ENCODE measurements at regions not wholly inside any gene's neighbourhood (a gene's known extent, or its start where the extent isn't known, plus 50 kb on each side); places are given as distances from the start of the nearest gene placed in this dataset.

- Mint-ChIP-seq H3K4me1 (ENCODE audit: unreplicated experiment) (peaks cover 16% of the 10 kb centered on the region), H3K27ac (ENCODE audit: unreplicated experiment) (no peak overlapping the region), H3K4me3 (ENCODE audit: unreplicated experiment) (no peak overlapping the region), H3K36me3 (ENCODE audit: unreplicated experiment) (no peaks in the 10 kb centered on the region), H3K9me3 (ENCODE audit: unreplicated experiment) (peaks cover 7% of the 10 kb centered on the region), H3K27me3 (ENCODE audit: unreplicated experiment) (peaks cover 2% of the 10 kb centered on the region)
- TF ChIP-seq CTCF (IDR thresholded peaks at IDR 0.05), result no peak
- DNase-seq (ENCODE audit: extremely low spot score, unreplicated experiment), result no peak
These were observed 127.3 kb downstream of the ATP23 start for GRCh38 chr12:58068706-58069105.

GRCh38 chr12:58069268-58069963, 128.0 kb downstream of the ATP23 start:
- Mint-ChIP-seq H3K27ac (ENCODE audit: unreplicated experiment) (peak overlapping the region; percentile 54), H3K4me1 (ENCODE audit: unreplicated experiment) (peaks cover 16% of the 10 kb centered on the region), H3K36me3 (ENCODE audit: unreplicated experiment) (no peaks in the 10 kb centered on the region), H3K9me3 (ENCODE audit: unreplicated experiment) (peaks cover 12% of the 10 kb centered on the region), H3K27me3 (ENCODE audit: unreplicated experiment) (peaks cover 2% of the 10 kb centered on the region), H3K4me3 (ENCODE audit: unreplicated experiment) (no peak overlapping the region)
- DNase-seq (ENCODE audit: extremely low spot score, unreplicated experiment), result no peak
- TF ChIP-seq CTCF (IDR thresholded peaks at IDR 0.05), result no peak

GRCh38 chr12:58071994-58072393, 130.6 kb downstream of the ATP23 start:
- no peak for DNase-seq (ENCODE audit: extremely low spot score, unreplicated experiment)
- H3K27me3 Mint-ChIP-seq (ENCODE audit: unreplicated experiment), result peaks cover 9% of the 10 kb centered on the region
- H3K36me3 Mint-ChIP-seq (ENCODE audit: unreplicated experiment), result no peaks in the 10 kb centered on the region
- no peak overlapping the region for H3K27ac Mint-ChIP-seq (ENCODE audit: unreplicated experiment)
- H3K9me3 Mint-ChIP-seq (ENCODE audit: unreplicated experiment), result peaks cover 12% of the 10 kb centered on the region
- no peak overlapping the region for H3K4me3 Mint-ChIP-seq (ENCODE audit: unreplicated experiment)
- TF ChIP-seq CTCF (IDR thresholded peaks at IDR 0.05), result no peak
- H3K4me1 Mint-ChIP-seq (ENCODE audit: unreplicated experiment), result peaks cover 16% of the 10 kb centered on the region

- no peak for TF ChIP-seq CTCF (IDR thresholded peaks at IDR 0.05)
- DNase-seq (ENCODE audit: extremely low spot score, unreplicated experiment), result no peak
- no peaks in the 10 kb centered on the region for H3K36me3 Mint-ChIP-seq (ENCODE audit: unreplicated experiment)
- peaks cover 10% of the 10 kb centered on the region for H3K4me1 Mint-ChIP-seq (ENCODE audit: unreplicated experiment)
- H3K4me3 Mint-ChIP-seq (ENCODE audit: unreplicated experiment), result no peak overlapping the region
- peaks cover 22% of the 10 kb centered on the region for H3K27me3 Mint-ChIP-seq (ENCODE audit: unreplicated experiment)
- no peak overlapping the region for H3K27ac Mint-ChIP-seq (ENCODE audit: unreplicated experiment)
- H3K9me3 Mint-ChIP-seq (ENCODE audit: unreplicated experiment), result peaks cover 8% of the 10 kb centered on the region
These were observed 132.9 kb downstream of the ATP23 start for GRCh38 chr12:58074259-58074658.

GRCh38 chr12:58079806-58080205, 138.4 kb downstream of the ATP23 start:
- Mint-ChIP-seq H3K36me3 (ENCODE audit: unreplicated experiment) (no peaks in the 10 kb centered on the region), H3K27me3 (ENCODE audit: unreplicated experiment) (peaks cover 24% of the 10 kb centered on the region), H3K4me3 (ENCODE audit: unreplicated experiment) (no peak overlapping the region), H3K27ac (ENCODE audit: unreplicated experiment) (no peak overlapping the region), H3K4me1 (ENCODE audit: unreplicated experiment) (no peaks in the 10 kb centered on the region), H3K9me3 (ENCODE audit: unreplicated experiment) (no peaks in the 10 kb centered on the region)
- TF ChIP-seq CTCF (IDR thresholded peaks at IDR 0.05), result no peak
- DNase-seq (ENCODE audit: extremely low spot score, unreplicated experiment), result no peak

Measured in osteocyte (in vitro differentiated cells).